Brain microvascular endothelial cell (primary cell): ENCODE measurements at regions not wholly inside any gene's neighbourhood (a gene's known extent, or its start where the extent isn't known, plus 50 kb on each side); places are given as distances from the start of the nearest gene placed in this dataset.
"Not testable (repeated sequence)": the region's sequence is repeated elsewhere in the genome, so short reads cannot be mapped to it uniquely, and the experiment has no call there.

ENCODE experiments used
- DNase-seq: peaks from one replicate; pipeline ENCODE4 v3.0.0-alpha.2; 2020
- H3K27ac ChIP-seq: fragments of 250-450 bp; sonication (Bioruptor Pico); 2 replicates; pipeline ENCODE4 v1.5.1; 2020; ENCODE audit warnings: mild to moderate bottlenecking, moderate library complexity
- H3K27me3 ChIP-seq: fragments of 250-450 bp; sonication (Bioruptor Pico); replicated peaks from 2 replicates; pipeline ENCODE4 v1.5.1; 2020; ENCODE audit warnings: mild to moderate bottlenecking
- H3K36me3 ChIP-seq: fragments of 250-450 bp; sonication (Bioruptor Pico); replicated peaks from 2 replicates; pipeline ENCODE4 v1.5.1; 2020; ENCODE audit warnings: mild to moderate bottlenecking
- H3K4me3 ChIP-seq: 2 replicates; pipeline ENCODE4 v1.5.1; 2011; ENCODE audit warnings: low read depth, mild to moderate bottlenecking, control low read depth, low read length, moderate library complexity
- CTCF ChIP-seq: IDR thresholded peaks from 2 replicates; pipeline ENCODE4 v1.5.1; 2011; ENCODE audit warnings: low read depth, mild to moderate bottlenecking, moderate library complexity, low read length, control low read depth, inconsistent platforms; ENCODE audit errors: missing control alignments
- in situ Hi-C: cut with HindIII; loops from 2 replicates; pipeline ENCODE4 v1.10.0; 2017; ENCODE audit warnings: low sequenced_read_pairs, low pct_ligation_motif_present

- TF ChIP-seq CTCF, result no peak
- in situ Hi-C loops, result no loop called here
- H3K27me3 ChIP-seq, result no peaks in the 10 kb centered on the region
- no peaks in the 10 kb centered on the region for H3K36me3 ChIP-seq
- no peak overlapping the region for H3K4me3 ChIP-seq
- no peak overlapping the region for H3K27ac ChIP-seq
- peak; percentile 50 for DNase-seq
These were observed 216.9 kb downstream of the DEPDC1B start for GRCh38 chr5:60483050-60483449.

GRCh38 chr5:60482301-60482700, 217.7 kb downstream of the DEPDC1B start:
- TF ChIP-seq CTCF, result no peak
- in situ Hi-C loops, result no loop called here
- Histone ChIP-seq H3K4me3 (no peak overlapping the region), H3K27ac (no peak overlapping the region), H3K36me3 (no peaks in the 10 kb centered on the region), H3K27me3 (no peaks in the 10 kb centered on the region)
- no peak for DNase-seq

- no peaks in the 10 kb centered on the region for H3K36me3 ChIP-seq
- H3K4me3 ChIP-seq, result no peak overlapping the region
- no peak for DNase-seq
- in situ Hi-C loops, result no loop called here
- H3K27me3 ChIP-seq, result no peaks in the 10 kb centered on the region
- no peak overlapping the region for H3K27ac ChIP-seq
- TF ChIP-seq CTCF, result no peak
These were observed 220.4 kb downstream of the DEPDC1B start for GRCh38 chr5:60479542-60479941.

- Histone ChIP-seq H3K27ac (no peak overlapping the region), H3K36me3 (no peaks in the 10 kb centered on the region), H3K27me3 (no peaks in the 10 kb centered on the region), H3K4me3 (no peak overlapping the region)
- TF ChIP-seq CTCF, result no peak
- in situ Hi-C loops, result no loop called here
- DNase-seq, result no peak
These were observed 222.1 kb downstream of the DEPDC1B start for GRCh38 chr5:60477849-60478248.

GRCh38 chr5:60473654-60474053, 226.3 kb downstream of the DEPDC1B start:
- H3K27ac ChIP-seq, result no peak overlapping the region
- DNase-seq, result no peak
- TF ChIP-seq CTCF, result no peak
- in situ Hi-C loops, result no loop called here
- no peaks in the 10 kb centered on the region for H3K27me3 ChIP-seq
- H3K4me3 ChIP-seq, result no peak overlapping the region
- H3K36me3 ChIP-seq, result no peaks in the 10 kb centered on the region

- H3K27me3 ChIP-seq, in situ Hi-C loops, H3K4me3 ChIP-seq, H3K36me3 ChIP-seq, H3K27ac ChIP-seq, DNase-seq: not testable (repeated sequence)
These were observed 226.9 kb downstream of the DEPDC1B start for GRCh38 chr5:60473027-60473426.
